Bronchial epithelial cell (primary cell): ENCODE measurements at regions not wholly inside any gene's neighbourhood (a gene's known extent, or its start where the extent isn't known, plus 50 kb on each side); places are given as distances from the start of the nearest gene placed in this dataset.

Source experiments
- DNase-seq: peaks from one replicate; pipeline ENCODE4 v3.0.0-alpha.2; 2010; ENCODE audit warnings: low read depth
- FAIRE-seq: peaks from 2 replicates; lab custom pipeline; 2011; peaks lifted over from hg19 to GRCh38; lab: Jason Lieb, UNC
- H3K27me3 ChIP-seq: 2 replicates; pipeline ENCODE4 v1.5.1; 2011; ENCODE audit warnings: low read length; ENCODE audit not compliant: control insufficient read depth, insufficient read depth
- H3K36me3 ChIP-seq: 2 replicates; pipeline ENCODE4 v1.5.1; 2011; ENCODE audit warnings: low read length; ENCODE audit not compliant: control insufficient read depth, insufficient read depth
- H3K4me3 ChIP-seq: 2 replicates; pipeline ENCODE4 v1.5.1; 2011; ENCODE audit warnings: mild to moderate bottlenecking, low read depth, low read length, control low read depth
- CTCF ChIP-seq: IDR thresholded peaks from 2 replicates; pipeline ENCODE4 v1.5.1; 2011; ENCODE audit warnings: mild to moderate bottlenecking, moderate library complexity, low read length, control low read depth, inconsistent platforms; ENCODE audit not compliant: insufficient read depth, severe bottlenecking

DNA sequence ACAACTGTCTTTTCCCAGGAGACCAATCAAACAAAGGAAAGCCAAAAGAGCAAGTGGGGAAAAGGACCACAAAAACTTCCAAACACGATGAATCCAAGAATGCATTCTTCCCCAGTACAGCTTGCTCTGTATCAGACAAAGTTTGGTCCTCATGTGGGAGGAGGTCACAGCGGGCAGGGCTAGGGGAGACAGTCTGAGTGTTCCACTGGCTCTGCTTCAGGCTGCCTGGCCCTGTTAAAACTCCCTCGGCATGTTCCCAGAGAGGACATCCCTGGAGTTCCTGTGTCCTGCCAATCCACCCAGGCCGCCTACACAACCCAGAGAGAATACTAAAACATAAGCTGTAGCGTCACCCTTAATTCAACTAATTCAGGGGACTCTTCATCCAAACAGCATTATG lies 415.1 kb upstream of the DYNLRB2 start:
- no peak for FAIRE-seq
- Histone ChIP-seq H3K36me3 (no peaks in the 10 kb centered on the region), H3K27me3 (no peaks in the 10 kb centered on the region), H3K4me3 (no peak overlapping the region)
- TF ChIP-seq CTCF = no peak
- no peak for DNase-seq

- no peak for TF ChIP-seq CTCF
- FAIRE-seq (no peak), DNase-seq (no peak)
- H3K36me3 ChIP-seq = no peaks in the 10 kb centered on the region
- H3K4me3 ChIP-seq = no peak overlapping the region
- no peaks in the 10 kb centered on the region for H3K27me3 ChIP-seq
These were observed 417.6 kb upstream of the DYNLRB2 start for GRCh38 chr16:80123189-80123588.

GRCh38 chr16:80122115-80122514 lies 418.7 kb upstream of the DYNLRB2 start:
- Histone ChIP-seq H3K36me3 (no peaks in the 10 kb centered on the region), H3K4me3 (no peak overlapping the region), H3K27me3 (no peaks in the 10 kb centered on the region)
- no peak for TF ChIP-seq CTCF
- FAIRE-seq = no peak
- no peak for DNase-seq

GRCh38 chr16:80121522-80121909 lies 419.3 kb upstream of the DYNLRB2 start:
- FAIRE-seq (no peak), DNase-seq (no peak)
- TF ChIP-seq CTCF = no peak
- Histone ChIP-seq H3K4me3 (no peak overlapping the region), H3K27me3 (no peaks in the 10 kb centered on the region), H3K36me3 (no peaks in the 10 kb centered on the region)

DNA sequence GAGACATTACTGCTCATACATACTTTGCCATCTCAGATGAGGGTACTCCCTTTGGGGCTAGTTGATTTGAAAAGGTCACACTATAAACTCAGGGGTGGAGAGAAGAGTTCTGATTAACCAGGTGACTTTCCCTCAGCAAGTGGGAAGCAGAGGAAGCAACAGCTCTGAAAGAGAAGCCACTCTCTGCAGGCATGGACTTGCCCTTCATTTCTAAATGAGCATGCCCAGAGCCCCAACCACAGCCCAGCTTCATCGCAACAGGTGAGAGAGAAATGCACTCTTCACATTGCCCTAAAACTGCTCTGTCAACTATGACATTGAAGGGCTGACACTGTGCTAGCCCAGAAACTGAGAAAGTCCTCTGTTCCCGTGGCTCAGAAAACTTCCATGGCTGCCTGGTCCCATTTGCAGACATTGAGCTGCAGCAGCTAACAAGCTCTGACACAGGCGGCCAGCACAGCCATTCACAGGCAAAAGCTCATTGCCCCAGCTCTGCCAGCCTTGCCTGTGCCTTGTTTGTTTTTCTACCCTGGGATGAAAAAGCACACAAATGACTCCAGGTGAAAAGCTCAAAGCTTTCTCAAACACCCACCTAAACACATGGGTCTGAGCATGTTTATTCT lies 419.8 kb upstream of the DYNLRB2 start:
- FAIRE-seq (peak; percentile 55), DNase-seq (peak; percentile 77)
- no peak for TF ChIP-seq CTCF
- no peaks in the 10 kb centered on the region for H3K27me3 ChIP-seq
- no peak overlapping the region for H3K4me3 ChIP-seq
- no peaks in the 10 kb centered on the region for H3K36me3 ChIP-seq

DNA sequence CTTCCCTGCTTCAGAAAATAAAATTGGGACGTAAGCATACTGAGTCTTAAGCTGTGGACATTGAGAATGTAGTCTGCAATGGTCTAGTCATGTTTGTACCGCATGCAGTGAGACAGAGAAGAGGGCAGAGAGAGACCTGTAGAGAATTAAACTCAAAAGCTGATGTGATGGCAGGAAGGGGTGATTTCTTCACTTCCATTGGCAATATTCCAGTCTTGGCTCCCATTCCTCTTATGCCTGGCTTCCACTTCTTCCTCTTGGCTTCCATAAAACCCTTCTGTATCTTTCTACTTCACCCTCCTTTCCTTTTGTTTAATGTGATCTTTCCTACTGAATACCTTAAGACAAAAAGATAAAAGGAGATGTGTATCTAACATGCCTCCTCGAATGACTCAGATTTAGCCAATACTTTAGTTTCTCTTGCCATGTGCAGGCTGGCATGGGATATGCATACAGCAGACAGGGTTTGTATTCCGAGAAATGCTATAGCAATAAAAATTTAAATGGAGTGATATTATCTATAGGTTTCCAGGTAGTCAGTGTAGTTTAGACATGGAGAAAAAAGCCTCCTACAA lies 423.1 kb upstream of the DYNLRB2 start:
- FAIRE-seq (no peak), DNase-seq (peak; percentile 57)
- TF ChIP-seq CTCF = no peak
- no peak overlapping the region for H3K4me3 ChIP-seq
- H3K27me3 ChIP-seq = no peaks in the 10 kb centered on the region
- no peaks in the 10 kb centered on the region for H3K36me3 ChIP-seq
